H1 (cell line): ENCODE measurements at regions not wholly inside any gene's neighbourhood (a gene's known extent, or its start where the extent isn't known, plus 50 kb on each side); places are given as distances from the start of the nearest gene placed in this dataset.

Experiments used
- CTCF ChIA-PET: fragments of 300-600 bp; sonication (Branson Sonifier 250); formaldehyde crosslinking; loops from one replicate; lab custom pipeline; 2021; ENCODE audit not compliant: partially characterized antibody; lab: Charles Lee
- POLR2A ChIA-PET: fragments of 300-600 bp; sonication (Branson Sonifier 250); formaldehyde crosslinking; loops from one replicate; lab custom pipeline; 2021; ENCODE audit warnings: inconsistent platforms; ENCODE audit not compliant: partially characterized antibody; lab: Charles Lee
- DNase-seq, 2 experiments: peaks; one replicate each; pipeline versions ENCODE4 v3.0.0 to v3.0.0-alpha.2; 2010 to 2022; ENCODE audit warnings: low spot score in 2 of 2, low read depth in 1 of 2, mixed read lengths in 1 of 2
- FAIRE-seq: peaks from 2 replicates; lab custom pipeline; 2011; peaks lifted over from hg19 to GRCh38; lab: Jason Lieb, UNC
- H2AFZ ChIP-seq: 2 replicates; pipeline ENCODE4 v1.8.1; 2012; ENCODE audit warnings: low read length, inconsistent platforms
- H2AK5ac ChIP-seq: 2 replicates; pipeline ENCODE4 v1.6.1; 2013; ENCODE audit warnings: low read depth, low read length
- H2BK120ac ChIP-seq: replicated peaks from 2 replicates; pipeline ENCODE3; 2013; ENCODE audit warnings: low read depth, low read length, inconsistent platforms
- H2BK12ac ChIP-seq: 2 replicates; pipeline ENCODE4 v1.6.1; 2013; ENCODE audit warnings: low read depth, low read length
- H2BK15ac ChIP-seq: 2 replicates; pipeline ENCODE4 v1.6.1; 2013; ENCODE audit warnings: low read length
- H2BK20ac ChIP-seq: 2 replicates; pipeline ENCODE4 v1.6.1; 2013; ENCODE audit warnings: low read length
- H2BK5ac ChIP-seq: 2 replicates; pipeline ENCODE4 v1.6.1; 2013; ENCODE audit warnings: low read depth, low read length
- H3K14ac ChIP-seq: 2 replicates; pipeline ENCODE4 v1.6.1; 2013; ENCODE audit warnings: inconsistent platforms; ENCODE audit not compliant: insufficient read length
- H3K18ac ChIP-seq: 2 replicates; pipeline ENCODE4 v1.6.1; 2013; ENCODE audit warnings: low read length; ENCODE audit errors: extremely low read depth
- H3K23ac ChIP-seq: 2 replicates; pipeline ENCODE4 v1.6.1; 2013; ENCODE audit warnings: inconsistent platforms; ENCODE audit not compliant: insufficient read length
- H3K23me2 ChIP-seq: 2 replicates; pipeline ENCODE4 v1.6.1; 2013; ENCODE audit warnings: low read depth, low read length
- H3K27ac ChIP-seq: 2 replicates; pipeline ENCODE4 v1.6.1; 2011; ENCODE audit warnings: low read depth, low read length, inconsistent platforms
- H3K27me3 ChIP-seq, 4 experiments: replicated peaks in 1 of 4; 1 replicate in 1 of 4; 2 replicates in 3 of 4; pipeline versions ENCODE4 v1.6.1 to v1.8.1; 2011 to 2013; ENCODE audit warnings: low read length in 3 of 4, mild to moderate bottlenecking in 3 of 4, inconsistent platforms in 2 of 4, mixed read lengths in 2 of 4, moderate library complexity in 1 of 4; ENCODE audit not compliant: control insufficient read depth in 3 of 4, insufficient read depth in 3 of 4; ENCODE audit errors: extremely low read depth in 1 of 4
- H3K36me3 ChIP-seq, 4 experiments: 2 replicates each; pipeline versions ENCODE4 v1.6.1 to v1.8.1; 2011 to 2013; ENCODE audit warnings: mild to moderate bottlenecking in 4 of 4, low read length in 3 of 4, moderate library complexity in 2 of 4, control low read depth in 1 of 4, inconsistent platforms in 1 of 4; ENCODE audit not compliant: insufficient read depth in 4 of 4, control insufficient read depth in 2 of 4
- H3K4ac ChIP-seq: replicated peaks from 2 replicates; pipeline ENCODE3; 2013; ENCODE audit warnings: low read length, low read depth, mixed read lengths, inconsistent platforms; ENCODE audit not compliant: insufficient read length
- H3K4me1 ChIP-seq, 4 experiments: replicated peaks in 1 of 4; 1 replicate in 1 of 4; 2 replicates in 3 of 4; pipeline versions ENCODE4 v1.6.1 to v1.8.1; 2011 to 2013; ENCODE audit warnings: low read length in 3 of 4, inconsistent platforms in 2 of 4, mixed read lengths in 1 of 4; ENCODE audit not compliant: insufficient read depth in 4 of 4, control insufficient read depth in 3 of 4
- H3K4me2 ChIP-seq, 2 experiments: 2 replicates each; pipeline versions ENCODE4 v1.6.1 to v1.8.1; 2011 to 2013; ENCODE audit warnings: low read depth in 2 of 2, low read length in 2 of 2, control low read depth in 1 of 2, inconsistent platforms in 1 of 2, mild to moderate bottlenecking in 1 of 2; ENCODE audit not compliant: insufficient read depth in 1 of 2
- H3K4me3 ChIP-seq, 4 experiments: fragments of 200-600, 300-600 bp in 1 of 4; sonication (generic), shearing (Covaris generic), sonication (Bioruptor Twin) in 1 of 4; 2 replicates each; pipeline versions ENCODE4 v1.5.1 to v1.8.1; 2011 to 2016; ENCODE audit warnings: low read length in 4 of 4, low read depth in 3 of 4, control low read depth in 2 of 4, inconsistent platforms in 2 of 4, mild to moderate bottlenecking in 2 of 4, mixed read lengths in 1 of 4, moderate library complexity in 1 of 4; ENCODE audit not compliant: insufficient read depth in 2 of 4; ENCODE audit errors: extremely low read depth in 1 of 4
- H3K56ac ChIP-seq: replicated peaks from 2 replicates; pipeline ENCODE3; 2013; ENCODE audit warnings: low read depth, mild to moderate bottlenecking, mixed read lengths, low read length, inconsistent platforms; ENCODE audit not compliant: insufficient read length
- H3K79me1 ChIP-seq: 2 replicates; pipeline ENCODE4 v1.6.1; 2013; ENCODE audit warnings: low read depth, low read length, control low read depth
- H3K79me2 ChIP-seq, 2 experiments: 2 replicates each; pipeline versions ENCODE4 v1.6.1 to v1.8.1; 2012 to 2013; ENCODE audit warnings: low read length in 2 of 2, mild to moderate bottlenecking in 2 of 2, inconsistent platforms in 1 of 2; ENCODE audit not compliant: insufficient read depth in 2 of 2, control insufficient read depth in 1 of 2
- H3K9ac ChIP-seq, 4 experiments: replicated peaks in 1 of 4; 1 replicate in 1 of 4; 2 replicates in 3 of 4; pipeline versions ENCODE4 v1.6.1 to v1.8.1; 2011 to 2013; ENCODE audit warnings: low read depth in 3 of 4, low read length in 3 of 4, control low read depth in 2 of 4, mild to moderate bottlenecking in 2 of 4, moderate library complexity in 2 of 4, inconsistent platforms in 1 of 4; ENCODE audit errors: extremely low read depth in 1 of 4
- H3K9me3 ChIP-seq, 2 experiments: 2 replicates each; pipeline versions ENCODE4 v1.6.1 to v1.8.1; 2012 to 2013; ENCODE audit warnings: mild to moderate bottlenecking in 2 of 2, moderate library complexity in 2 of 2, control low read depth in 1 of 2, inconsistent platforms in 1 of 2, low read depth in 1 of 2, low read length in 1 of 2, mixed read lengths in 1 of 2; ENCODE audit not compliant: insufficient read depth in 2 of 2
- H4K20me1 ChIP-seq, 2 experiments: replicated peaks in 1 of 2; 2 replicates each; pipeline versions ENCODE3 to v1.8.1; 2011 to 2013; ENCODE audit warnings: inconsistent platforms in 2 of 2, low read length in 2 of 2, mild to moderate bottlenecking in 1 of 2; ENCODE audit not compliant: insufficient read depth in 2 of 2, control insufficient read depth in 1 of 2
- H4K5ac ChIP-seq: 2 replicates; pipeline ENCODE4 v1.6.1; 2013; ENCODE audit warnings: low read length, low read depth, mixed read lengths, inconsistent platforms; ENCODE audit not compliant: insufficient read length
- H4K8ac ChIP-seq: 2 replicates; pipeline ENCODE4 v1.8.0; 2013; ENCODE audit warnings: mild to moderate bottlenecking, moderate library complexity, low read length, inconsistent platforms; ENCODE audit not compliant: insufficient read depth; ENCODE audit errors: extremely low read depth
- H4K91ac ChIP-seq: replicated peaks from 2 replicates; pipeline ENCODE3; 2013; ENCODE audit warnings: low read length, mixed read lengths, inconsistent platforms; ENCODE audit not compliant: insufficient read length
- ASH2L ChIP-seq: fragments of 200-600, 300-600 bp; sonication (generic); IDR thresholded peaks from one replicate; pipeline ENCODE4 v1.7.1; 2017; ENCODE audit warnings: low read length
- BACH1 ChIP-seq: IDR thresholded peaks from 2 replicates; pipeline ENCODE4 v1.6.1; 2012; ENCODE audit warnings: low read length, improper control_type of control experiment
- BRCA1 ChIP-seq: IDR thresholded peaks from 2 replicates; pipeline ENCODE4 v1.6.1; 2012; ENCODE audit warnings: low read depth, low read length, improper control_type of control experiment
- CREB1 ChIP-seq: IDR thresholded peaks from 2 replicates; pipeline ENCODE4 v1.6.1; 2012; ENCODE audit warnings: inconsistent platforms
- FOSL1 ChIP-seq: IDR thresholded peaks from 2 replicates; pipeline ENCODE4 v1.6.1; 2011; ENCODE audit warnings: mild to moderate bottlenecking, low read depth, low read length, moderate library complexity; ENCODE audit not compliant: insufficient read depth
- GTF2F1 ChIP-seq: IDR thresholded peaks from 2 replicates; pipeline ENCODE4 v1.6.1; 2012; ENCODE audit warnings: low read depth, low read length, improper control_type of control experiment, borderline replicate concordance
- HDAC2 ChIP-seq, 2 experiments: fragments of 300-600 bp in 1 of 2; sonication (generic) in 1 of 2; IDR thresholded peaks; 2 replicates each; pipeline ENCODE4 v1.6.1; 2011 to 2012; ENCODE audit warnings: low read depth in 2 of 2, low read length in 2 of 2, mild to moderate bottlenecking in 2 of 2, moderate library complexity in 2 of 2, borderline replicate concordance in 1 of 2, inconsistent platforms in 1 of 2
- HDAC6 ChIP-seq: IDR thresholded peaks from one replicate; pipeline ENCODE4 v1.7.1; 2012; ENCODE audit warnings: low read depth, mild to moderate bottlenecking, inconsistent platforms, low read length, moderate library complexity
- MAFK ChIP-seq: IDR thresholded peaks from 2 replicates; pipeline ENCODE4 v1.6.1; 2012; ENCODE audit warnings: low read depth, mild to moderate bottlenecking, improper control_type of control experiment, low read length
- SAP30 ChIP-seq: fragments of 300-600 bp; sonication (generic); IDR thresholded peaks from 2 replicates; pipeline ENCODE4 v1.7.1; 2012; ENCODE audit warnings: low read length, moderate library complexity, mild to moderate bottlenecking, inconsistent platforms; ENCODE audit not compliant: insufficient read depth, insufficient replicate concordance
- SP4 ChIP-seq: IDR thresholded peaks from 2 replicates; pipeline ENCODE4 v1.6.1; 2012; ENCODE audit warnings: low read length, inconsistent platforms
- WGBS, 2 experiments: shearing (Covaris generic) in 1 of 2; methylation state at CpG; one replicate each; pipeline versions ENCODE4 v1.1.6 to v1.1.7; 2013 to 2015; ENCODE audit warnings: low lambda C conversion rate in 2 of 2, mixed read lengths in 2 of 2, inconsistent platforms in 1 of 2, low coverage in 1 of 2, missing lambda C conversion rate in 1 of 2; ENCODE audit not compliant: insufficient replicate concordance in 2 of 2, insufficient coverage in 1 of 2, insufficient read length in 1 of 2; ENCODE audit errors: extremely low coverage in 1 of 2, missing lambda C conversion rate in 1 of 2; 5-methylcytosine and 5-hydroxymethylcytosine counted together
- TF ChIP-seq, protein P1 (sequence below): IDR thresholded peaks from 2 replicates; pipeline ENCODE4 v1.6.1; 2011; ENCODE audit warnings: low read length, improper control_type of control experiment

DNA sequence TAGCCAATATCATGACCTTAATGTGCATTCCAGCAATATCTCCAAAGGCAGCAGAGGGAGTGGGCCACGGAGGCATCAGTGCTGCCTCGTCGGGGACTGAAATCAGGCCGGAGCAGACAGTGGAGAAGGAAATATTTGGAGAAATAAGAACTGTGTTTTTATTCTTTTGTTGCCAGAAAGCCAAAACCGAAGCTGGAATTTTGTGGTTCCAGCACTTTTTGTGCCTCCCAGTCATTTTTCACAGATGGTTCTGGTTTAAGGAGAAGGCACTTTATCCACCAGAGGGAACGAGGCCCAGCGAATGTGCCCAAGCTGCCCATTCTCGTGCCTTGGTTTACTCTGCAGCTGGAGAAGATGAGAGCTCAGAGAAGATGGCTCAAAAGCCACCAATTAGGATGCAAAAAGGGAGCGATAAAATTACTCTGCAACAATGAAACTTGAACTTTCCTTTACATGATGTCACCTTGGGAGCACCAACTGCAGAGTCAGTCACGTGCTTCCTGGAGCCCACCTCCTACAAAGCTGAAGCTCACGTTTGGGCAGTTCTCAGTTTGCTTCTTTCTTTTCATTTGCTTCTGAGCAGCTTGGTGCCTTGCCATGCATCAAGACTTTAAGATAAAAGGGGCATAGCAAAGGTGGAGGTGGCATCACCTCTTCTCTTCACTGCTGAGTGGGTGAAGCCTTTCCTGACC, 288.7 kb downstream of the LPIN1 start:
- Histone ChIP-seq H3K79me1 (no peaks in the 10 kb centered on the region), H3K4me2 (no peak overlapping the region), H2BK120ac (no peak overlapping the region), H3K4me3 (no peak overlapping the region), H2AK5ac (no peak overlapping the region), H2AFZ (no peak overlapping the region; the same call in 1 of the 2 replicates), H2BK15ac (no peak overlapping the region; the same call in 1 of the 2 replicates), H2BK12ac (no peak overlapping the region), H4K5ac (no peak overlapping the region), H4K20me1 (no peaks in the 10 kb centered on the region), H3K14ac (no peak overlapping the region), H3K27ac (no peak overlapping the region), H3K36me3 (no peaks in the 10 kb centered on the region), H2BK20ac (peak overlapping the region; percentile 13; the same call in 1 of the 2 replicates), H3K4me1 (0 out of 7 replicates have a peak, but pooled peaks cover 0 to 2% (median 0%) of the 10 kb centered on the region in 4 experiments), H2BK5ac (no peak overlapping the region), H3K18ac (no peak overlapping the region), H3K23ac (no peak overlapping the region), H3K27me3 (no peaks in the 10 kb centered on the region), H4K91ac (no peak overlapping the region), H3K79me2 (no peaks in the 10 kb centered on the region), H3K9me3 (no peaks in the 10 kb centered on the region; a peak in 1 of 4 replicates), H3K4ac (no peak overlapping the region), H3K23me2 (0 out of 2 replicates have a peak, but pooled peaks cover 3% of the 10 kb centered on the region), H4K8ac (no peak overlapping the region), H3K56ac (no peak overlapping the region), H3K9ac (no peak overlapping the region)
- no peak for DNase-seq
- WGBS, 2 experiments = 92% methylated on average over 11 of the region's 11 CpGs; no CpG with 5 or more reads in 1 of the 2 experiments
- CTCF ChIA-PET = interaction anchor here (0.7 to 3.2 kb wide), 7 partner anchors 8 to 204 kb away, joined by 3 to 11 read pairs (median 4); no protein-coding TSS in a partner anchor
- FAIRE-seq = no peak
- POLR2A ChIA-PET = no interaction called here
- no peak for TF ChIP-seq BRCA1
- TF ChIP-seq MAFK = no peak
- TF ChIP-seq HDAC2 (IDR thresholded peaks at IDR 0.05; ENCODE audit: borderline replicate concordance in 1 of 2, low read depth in 2 of 2, low read length in 2 of 2) = no peak
- no peak for TF ChIP-seq FOSL1
- no peak for TF ChIP-seq GTF2F1
- TF ChIP-seq BACH1 = no peak
- TF ChIP-seq CREB1 = no peak
- TF ChIP-seq, protein P1, sequence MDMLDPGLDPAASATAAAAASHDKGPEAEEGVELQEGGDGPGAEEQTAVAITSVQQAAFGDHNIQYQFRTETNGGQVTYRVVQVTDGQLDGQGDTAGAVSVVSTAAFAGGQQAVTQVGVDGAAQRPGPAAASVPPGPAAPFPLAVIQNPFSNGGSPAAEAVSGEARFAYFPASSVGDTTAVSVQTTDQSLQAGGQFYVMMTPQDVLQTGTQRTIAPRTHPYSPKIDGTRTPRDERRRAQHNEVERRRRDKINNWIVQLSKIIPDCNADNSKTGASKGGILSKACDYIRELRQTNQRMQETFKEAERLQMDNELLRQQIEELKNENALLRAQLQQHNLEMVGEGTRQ = no peak
- no peak for TF ChIP-seq HDAC6
- no peak for TF ChIP-seq SAP30
- no peak for TF ChIP-seq SP4
- no peak for TF ChIP-seq ASH2L
